Endothelial cell of umbilical vein (primary cell): ENCODE measurements at regions not wholly inside any gene's neighbourhood (a gene's known extent, or its start where the extent isn't known, plus 50 kb on each side); places are given as distances from the start of the nearest gene placed in this dataset.

Experiments used
- BruUV-seq: library from RNA; stranded (reverse); fragments of 400-500 nt; replicated peaks from 2 replicates; lab custom pipeline; 2021; lab: Mats Ljungman, UMichigan
- CTCF ChIA-PET: fragments of 300-600, 350-600 bp; sonication (Branson Sonifier 250); formaldehyde crosslinking; loops from one replicate; lab custom pipeline; 2021; ENCODE audit warnings: antibody characterized with exemption, inconsistent platforms; lab: Charles Lee
- POLR2A ChIA-PET: fragments of 300-600, 350-600 bp; sonication (Branson Sonifier 250); formaldehyde crosslinking; loops from one replicate; lab custom pipeline; 2021; ENCODE audit warnings: antibody characterized with exemption, inconsistent platforms; lab: Charles Lee
- DNase-seq: peaks from one replicate; pipeline ENCODE4 v3.0.0-alpha.2; 2011; ENCODE audit warnings: low read depth, low spot score
- FAIRE-seq: peaks from 2 replicates; lab custom pipeline; 2011; peaks lifted over from hg19 to GRCh38; lab: Jason Lieb, UNC
- H2AFZ ChIP-seq: 2 replicates; pipeline ENCODE4 v1.6.0; 2012; ENCODE audit warnings: low read depth, low read length, control low read depth, inconsistent platforms
- H3K27ac ChIP-seq: 2 replicates; pipeline ENCODE4 v1.5.1; 2011; ENCODE audit warnings: low read depth, mild to moderate bottlenecking, control low read depth, low read length, moderate library complexity; ENCODE audit not compliant: insufficient read depth
- H3K27me3 ChIP-seq, 2 experiments: 2 replicates each; pipeline versions ENCODE4 v1.6.0 to v1.6.1; 2011; ENCODE audit warnings: low read length in 2 of 2, mixed read lengths in 1 of 2; ENCODE audit not compliant: control insufficient read depth in 2 of 2, insufficient read depth in 2 of 2
- H3K36me3 ChIP-seq, 2 experiments: 2 replicates in 1 of 2; 3 replicates in 1 of 2; pipeline ENCODE4 v1.5.1; 2011; ENCODE audit warnings: low read length in 2 of 2, mild to moderate bottlenecking in 1 of 2, moderate library complexity in 1 of 2; ENCODE audit not compliant: control insufficient read depth in 2 of 2, insufficient read depth in 2 of 2; ENCODE audit errors: extremely low read depth in 1 of 2
- H3K4me1 ChIP-seq: 3 replicates; pipeline ENCODE4 v1.5.1; 2011; ENCODE audit warnings: mild to moderate bottlenecking, low read length; ENCODE audit not compliant: control insufficient read depth, insufficient read depth; ENCODE audit errors: extremely low read depth
- H3K4me2 ChIP-seq: 2 replicates; pipeline ENCODE4 v1.6.1; 2011; ENCODE audit warnings: low read length, control low read depth, mixed read lengths; ENCODE audit not compliant: insufficient read depth
- H3K4me3 ChIP-seq, 3 experiments: fragments of 200-600 bp in 1 of 3; sonication (generic), shearing (Covaris generic) in 1 of 3; replicated peaks in 1 of 3; 2 replicates each; pipeline ENCODE4 v1.5.1; 2011 to 2016; ENCODE audit warnings: control low read depth in 3 of 3, low read length in 3 of 3, mild to moderate bottlenecking in 2 of 3, inconsistent platforms in 1 of 3, low read depth in 1 of 3, moderate library complexity in 1 of 3; ENCODE audit not compliant: insufficient read depth in 1 of 3
- H3K79me2 ChIP-seq: 2 replicates; pipeline ENCODE4 v1.6.0; 2012; ENCODE audit warnings: low read length, inconsistent platforms; ENCODE audit not compliant: control insufficient read depth, insufficient read depth
- H3K9ac ChIP-seq: replicated peaks from 2 replicates; pipeline ENCODE3; 2011; ENCODE audit warnings: low read length, control low read depth; ENCODE audit not compliant: insufficient read depth; ENCODE audit errors: extremely low read depth
- H3K9me1 ChIP-seq: replicated peaks from 3 replicates; pipeline ENCODE4 v1.6.0; 2011; ENCODE audit warnings: mild to moderate bottlenecking, low read length; ENCODE audit not compliant: control insufficient read depth, insufficient read depth; ENCODE audit errors: extremely low read depth
- H3K9me3 ChIP-seq: replicated peaks from 2 replicates; pipeline ENCODE4 v1.5.1; 2012; ENCODE audit warnings: low read length, inconsistent platforms; ENCODE audit not compliant: control insufficient read depth, insufficient read depth
- H4K20me1 ChIP-seq: replicated peaks from 2 replicates; pipeline ENCODE3; 2011; ENCODE audit warnings: mild to moderate bottlenecking, low read length; ENCODE audit not compliant: control insufficient read depth, insufficient read depth; ENCODE audit errors: extremely low read depth
- EZH2 ChIP-seq: IDR thresholded peaks from 2 replicates; pipeline ENCODE4 v1.6.1; 2012; ENCODE audit warnings: borderline replicate concordance, low read depth, mild to moderate bottlenecking, moderate library complexity, low read length, inconsistent platforms; ENCODE audit not compliant: severe bottlenecking
- FOS ChIP-seq: IDR thresholded peaks from 2 replicates; pipeline ENCODE4 v1.6.1; 2011; ENCODE audit warnings: mild to moderate bottlenecking, low read length, moderate library complexity, borderline replicate concordance; ENCODE audit not compliant: insufficient read depth
- GATA2 ChIP-seq: IDR thresholded peaks from 2 replicates; pipeline ENCODE4 v1.7.0; 2011; ENCODE audit warnings: low read depth, mild to moderate bottlenecking, moderate library complexity, mixed read lengths, low read length; ENCODE audit not compliant: insufficient read length, insufficient read depth
- JUN ChIP-seq: IDR thresholded peaks from 2 replicates; pipeline ENCODE4 v1.6.1; 2011; ENCODE audit warnings: borderline replicate concordance, low read depth; ENCODE audit not compliant: insufficient read length, insufficient read depth
- MYC ChIP-seq: IDR thresholded peaks from one replicate; pipeline ENCODE4 v1.6.1; 2011; ENCODE audit warnings: mild to moderate bottlenecking, low read depth, low read length
- POLR2A ChIP-seq: IDR thresholded peaks from 2 replicates; pipeline ENCODE4 v1.6.1; 2012; ENCODE audit warnings: low read depth, mild to moderate bottlenecking, control low read depth, low read length
- POLR2AphosphoS5 ChIP-seq: IDR thresholded peaks from 2 replicates; pipeline ENCODE4 v1.6.1; 2012; ENCODE audit warnings: low read depth, mild to moderate bottlenecking, control low read depth, low read length, moderate library complexity; ENCODE audit not compliant: insufficient read depth
- dilution Hi-C: fragments of 300-500 bp; cut with MboI; formaldehyde crosslinking; loops from one replicate; pipeline ENCODE4 v1.15.0; 2019; ENCODE audit warnings: low sequenced_read_pairs; ENCODE audit not compliant: extremely low pct_ligation_motif_present
- intact Hi-C: fragments of 100-400 bp; cut with micrococcal nuclease; formaldehyde crosslinking; loops from one replicate; pipeline ENCODE4 v1.10.0; 2022
- TF ChIP-seq, protein P1 (sequence below): IDR thresholded peaks from 2 replicates; pipeline ENCODE4 v1.6.1; 2011; ENCODE audit not compliant: insufficient read depth, insufficient read length
- TF ChIP-seq, protein P2 (sequence below), 2 donors: IDR thresholded peaks; 1 replicate in 1 of 2; 2 replicates in 1 of 2; pipeline ENCODE4 v1.5.1; 2011; ENCODE audit warnings: low read length in 2 of 2, mild to moderate bottlenecking in 2 of 2, moderate library complexity in 2 of 2, control low read depth in 1 of 2, inconsistent platforms in 1 of 2, low read depth in 1 of 2; ENCODE audit not compliant: insufficient read depth in 1 of 2; ENCODE audit errors: extremely low read depth in 1 of 2

DNA sequence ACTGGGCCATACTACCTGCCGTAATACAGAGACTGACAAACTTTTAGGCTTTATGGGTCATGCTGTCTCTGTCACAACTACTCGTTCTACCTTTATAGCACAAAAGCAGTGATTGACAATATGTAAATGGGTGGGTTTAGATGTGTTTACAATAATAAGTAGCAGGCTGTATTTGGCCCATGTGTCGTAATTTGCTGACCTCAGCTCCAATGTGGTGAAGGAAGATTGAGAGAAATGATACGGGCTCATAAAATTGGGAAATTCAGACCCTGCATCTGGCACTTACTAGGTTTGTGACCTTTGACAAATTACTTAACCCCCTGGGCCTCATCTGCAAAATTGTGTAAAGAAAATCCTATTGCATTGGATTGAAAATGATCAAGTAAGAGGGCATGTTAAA, 150.8 kb upstream of the NPSR1 start:
- Histone ChIP-seq H3K79me2 (no peaks in the 10 kb centered on the region), H2AFZ (no peak overlapping the region), H3K9me3 (no peaks in the 10 kb centered on the region), H3K27ac (no peak overlapping the region), H3K36me3 (no peaks in the 10 kb centered on the region), H3K4me3 (no peak overlapping the region), H3K4me2 (no peak overlapping the region), H4K20me1 (no peaks in the 10 kb centered on the region), H3K4me1 (no peaks in the 10 kb centered on the region), H3K9ac (no peak overlapping the region), H3K9me1 (no peaks in the 10 kb centered on the region), H3K27me3 (no peaks in the 10 kb centered on the region)
- no peak for DNase-seq
- dilution Hi-C loops (no loop called here), intact Hi-C loops (no loop called here)
- BruUV-seq: no TSS peak
- FAIRE-seq: no peak
- TF ChIP-seq POLR2AphosphoS5 (no peak), JUN (no peak), MYC (no peak), EZH2 (no peak), FOS (no peak), POLR2A (no peak), GATA2 (no peak)
- TF ChIP-seq, protein P1, sequence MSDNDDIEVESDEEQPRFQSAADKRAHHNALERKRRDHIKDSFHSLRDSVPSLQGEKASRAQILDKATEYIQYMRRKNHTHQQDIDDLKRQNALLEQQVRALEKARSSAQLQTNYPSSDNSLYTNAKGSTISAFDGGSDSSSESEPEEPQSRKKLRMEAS: no peak
- TF ChIP-seq, protein P2, sequence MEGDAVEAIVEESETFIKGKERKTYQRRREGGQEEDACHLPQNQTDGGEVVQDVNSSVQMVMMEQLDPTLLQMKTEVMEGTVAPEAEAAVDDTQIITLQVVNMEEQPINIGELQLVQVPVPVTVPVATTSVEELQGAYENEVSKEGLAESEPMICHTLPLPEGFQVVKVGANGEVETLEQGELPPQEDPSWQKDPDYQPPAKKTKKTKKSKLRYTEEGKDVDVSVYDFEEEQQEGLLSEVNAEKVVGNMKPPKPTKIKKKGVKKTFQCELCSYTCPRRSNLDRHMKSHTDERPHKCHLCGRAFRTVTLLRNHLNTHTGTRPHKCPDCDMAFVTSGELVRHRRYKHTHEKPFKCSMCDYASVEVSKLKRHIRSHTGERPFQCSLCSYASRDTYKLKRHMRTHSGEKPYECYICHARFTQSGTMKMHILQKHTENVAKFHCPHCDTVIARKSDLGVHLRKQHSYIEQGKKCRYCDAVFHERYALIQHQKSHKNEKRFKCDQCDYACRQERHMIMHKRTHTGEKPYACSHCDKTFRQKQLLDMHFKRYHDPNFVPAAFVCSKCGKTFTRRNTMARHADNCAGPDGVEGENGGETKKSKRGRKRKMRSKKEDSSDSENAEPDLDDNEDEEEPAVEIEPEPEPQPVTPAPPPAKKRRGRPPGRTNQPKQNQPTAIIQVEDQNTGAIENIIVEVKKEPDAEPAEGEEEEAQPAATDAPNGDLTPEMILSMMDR (IDR thresholded peaks at IDR 0.05; ENCODE audit: extremely low read depth in 1 of 2, insufficient read depth in 1 of 2, low read depth in 1 of 2, low read length in 2 of 2): no peak
- POLR2A ChIA-PET: no interaction called here
- CTCF ChIA-PET: no interaction called here
